ENCODE measurements at regions not wholly inside any gene's neighbourhood (a gene's known extent, or its start where the extent isn't known, plus 50 kb on each side); places are given as distances from the start of the nearest gene placed in this dataset.

DNA sequence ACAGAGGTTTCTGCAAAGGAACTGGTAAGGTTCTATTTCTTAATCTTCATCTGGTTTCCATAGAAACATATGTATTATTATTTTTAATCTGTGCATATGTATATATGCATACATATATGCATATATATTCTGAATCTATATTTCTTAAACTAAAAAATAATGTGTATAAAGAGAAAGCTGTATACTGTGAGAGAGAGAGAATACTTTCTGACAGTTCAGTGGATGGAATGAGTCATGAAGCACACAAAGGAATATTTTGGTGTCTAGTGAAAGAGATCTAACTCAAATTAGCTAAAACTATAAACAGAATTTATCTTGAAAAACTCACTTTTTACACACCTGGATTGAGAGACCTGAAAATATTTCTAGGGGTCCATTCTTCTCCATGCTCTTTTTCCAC is 1929.3 kb upstream of the LRRTM1 start:
- dilution Hi-C loops (cut with MboI; ENCODE audit: extremely low pct_ligation_motif_present, low sequenced_read_pairs), result no loop called here
- no peaks in the 10 kb centered on the region for H3K9me1 ChIP-seq (ENCODE audit: control insufficient read depth, extremely low read depth, insufficient read depth, low read length)
- H3K4me1 ChIP-seq (ENCODE audit: control insufficient read depth, extremely low read depth, insufficient read depth, low read length), result no peaks in the 10 kb centered on the region
- no peaks in the 10 kb centered on the region for H3K27me3 ChIP-seq (ENCODE audit: control insufficient read depth, extremely low read depth, insufficient read depth, low read length)
- H3K79me2 ChIP-seq (ENCODE audit: control insufficient read depth, insufficient read depth, low read length), result no peaks in the 10 kb centered on the region
- H3K4me2 ChIP-seq (ENCODE audit: control insufficient read depth, extremely low read depth, insufficient read depth, low read depth, low read length), result no peak overlapping the region
- no peaks in the 10 kb centered on the region for H4K20me1 ChIP-seq (ENCODE audit: control insufficient read depth, extremely low read depth, insufficient read depth, low read length)
- no peak for TF ChIP-seq EZH2 (IDR thresholded peaks at IDR 0.05; ENCODE audit: low read length)
- TF ChIP-seq, protein P1, sequence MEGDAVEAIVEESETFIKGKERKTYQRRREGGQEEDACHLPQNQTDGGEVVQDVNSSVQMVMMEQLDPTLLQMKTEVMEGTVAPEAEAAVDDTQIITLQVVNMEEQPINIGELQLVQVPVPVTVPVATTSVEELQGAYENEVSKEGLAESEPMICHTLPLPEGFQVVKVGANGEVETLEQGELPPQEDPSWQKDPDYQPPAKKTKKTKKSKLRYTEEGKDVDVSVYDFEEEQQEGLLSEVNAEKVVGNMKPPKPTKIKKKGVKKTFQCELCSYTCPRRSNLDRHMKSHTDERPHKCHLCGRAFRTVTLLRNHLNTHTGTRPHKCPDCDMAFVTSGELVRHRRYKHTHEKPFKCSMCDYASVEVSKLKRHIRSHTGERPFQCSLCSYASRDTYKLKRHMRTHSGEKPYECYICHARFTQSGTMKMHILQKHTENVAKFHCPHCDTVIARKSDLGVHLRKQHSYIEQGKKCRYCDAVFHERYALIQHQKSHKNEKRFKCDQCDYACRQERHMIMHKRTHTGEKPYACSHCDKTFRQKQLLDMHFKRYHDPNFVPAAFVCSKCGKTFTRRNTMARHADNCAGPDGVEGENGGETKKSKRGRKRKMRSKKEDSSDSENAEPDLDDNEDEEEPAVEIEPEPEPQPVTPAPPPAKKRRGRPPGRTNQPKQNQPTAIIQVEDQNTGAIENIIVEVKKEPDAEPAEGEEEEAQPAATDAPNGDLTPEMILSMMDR (optimal IDR thresholded peaks at IDR 0.05 in 1 of 3, IDR thresholded peaks at IDR 0.05 in 1 of 3, conservative IDR thresholded peaks at IDR 0.05 in 1 of 3; ENCODE audit: extremely low read depth in 1 of 3, insufficient read depth in 2 of 3, low read length in 3 of 3), result no peak
- H3K36me3 ChIP-seq (ENCODE audit: control insufficient read depth in 2 of 2, extremely low read depth in 1 of 2, insufficient read depth in 2 of 2, low read length in 2 of 2), result no peaks in the 10 kb centered on the region
- H3K27ac ChIP-seq (ENCODE audit: control insufficient read depth, insufficient read depth, low read length), result no peak overlapping the region
- FAIRE-seq, result no peak
- no peak overlapping the region for H3K9ac ChIP-seq (ENCODE audit: control insufficient read depth, extremely low read depth, insufficient read depth, low read length)
- no peak overlapping the region for H3K4me3 ChIP-seq (ENCODE audit: control insufficient read depth in 2 of 3, extremely low read depth in 1 of 3, insufficient read depth in 2 of 3, low read depth in 1 of 3, low read length in 3 of 3)
- no peaks in the 10 kb centered on the region for H3K9me3 ChIP-seq (ENCODE audit: control insufficient read depth, low read depth, low read length)
- no peak for DNase-seq (ENCODE audit: low read depth, low spot score)
- no peak overlapping the region for H2AFZ ChIP-seq (ENCODE audit: control insufficient read depth, low read length)

DNA sequence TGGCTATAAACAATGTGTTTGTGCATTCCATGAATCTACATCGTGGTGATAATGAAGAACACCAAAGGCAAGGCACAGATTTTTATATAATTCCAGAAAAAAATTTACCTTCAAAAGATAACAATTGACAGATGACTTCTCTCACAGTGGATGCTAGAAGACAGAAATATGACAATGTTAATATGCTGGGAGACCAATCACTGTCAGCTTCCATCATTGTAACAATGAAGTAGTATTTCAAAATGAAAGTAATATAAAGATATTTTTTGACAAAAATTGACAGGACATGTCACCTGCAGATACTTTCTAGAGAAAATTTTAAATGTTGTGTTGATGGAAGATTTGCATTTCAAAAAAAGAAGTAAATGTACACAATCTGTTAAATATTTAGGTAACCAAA is 1925.9 kb upstream of the LRRTM1 start:
- H3K4me1 ChIP-seq (ENCODE audit: control insufficient read depth, extremely low read depth, insufficient read depth, low read length), result no peaks in the 10 kb centered on the region
- TF ChIP-seq EZH2 (IDR thresholded peaks at IDR 0.05; ENCODE audit: low read length), result no peak
- TF ChIP-seq, protein P1 (optimal IDR thresholded peaks at IDR 0.05 in 1 of 3, IDR thresholded peaks at IDR 0.05 in 1 of 3, conservative IDR thresholded peaks at IDR 0.05 in 1 of 3; ENCODE audit: extremely low read depth in 1 of 3, insufficient read depth in 2 of 3, low read length in 3 of 3), result no peak
- no peak overlapping the region for H3K4me3 ChIP-seq (ENCODE audit: control insufficient read depth in 2 of 3, extremely low read depth in 1 of 3, insufficient read depth in 2 of 3, low read depth in 1 of 3, low read length in 3 of 3)
- no peak overlapping the region for H3K27ac ChIP-seq (ENCODE audit: control insufficient read depth, insufficient read depth, low read length)
- H4K20me1 ChIP-seq (ENCODE audit: control insufficient read depth, extremely low read depth, insufficient read depth, low read length), result no peaks in the 10 kb centered on the region
- H3K9me1 ChIP-seq (ENCODE audit: control insufficient read depth, extremely low read depth, insufficient read depth, low read length), result no peaks in the 10 kb centered on the region
- dilution Hi-C loops (cut with MboI; ENCODE audit: extremely low pct_ligation_motif_present, low sequenced_read_pairs), result no loop called here
- H3K36me3 ChIP-seq (ENCODE audit: control insufficient read depth in 2 of 2, extremely low read depth in 1 of 2, insufficient read depth in 2 of 2, low read length in 2 of 2), result no peaks in the 10 kb centered on the region
- H3K9me3 ChIP-seq (ENCODE audit: control insufficient read depth, low read depth, low read length), result no peaks in the 10 kb centered on the region
- H3K9ac ChIP-seq (ENCODE audit: control insufficient read depth, extremely low read depth, insufficient read depth, low read length), result no peak overlapping the region
- FAIRE-seq, result no peak
- no peaks in the 10 kb centered on the region for H3K79me2 ChIP-seq (ENCODE audit: control insufficient read depth, insufficient read depth, low read length)
- DNase-seq (ENCODE audit: low read depth, low spot score), result no peak
- no peaks in the 10 kb centered on the region for H3K27me3 ChIP-seq (ENCODE audit: control insufficient read depth, extremely low read depth, insufficient read depth, low read length)
- no peak overlapping the region for H3K4me2 ChIP-seq (ENCODE audit: control insufficient read depth, extremely low read depth, insufficient read depth, low read depth, low read length)
- no peak overlapping the region for H2AFZ ChIP-seq (ENCODE audit: control insufficient read depth, low read length)
